ENCODE measurements at regions not wholly inside any gene's neighbourhood (a gene's known extent, or its start where the extent isn't known, plus 50 kb on each side); places are given as distances from the start of the nearest gene placed in this dataset.

- no peak overlapping the region for H3K27ac ChIP-seq (ENCODE audit: low read depth in 1 of 2, low read length in 2 of 2)
- H3K9me3 ChIP-seq (ENCODE audit: control insufficient read depth in 1 of 2, insufficient read depth in 1 of 2, low read length in 2 of 2): peaks cover 4 to 7% of the 10 kb centered on the region in 2 experiments
- ChIA-PET CTCF (no interaction called here), POLR2A (no interaction called here)
- no peak overlapping the region for H3K4me3 Mint-ChIP-seq
- peaks cover 15% of the 10 kb centered on the region for H3K4me1 ChIP-seq (ENCODE audit: insufficient read depth, low read length)
- H3K27ac Mint-ChIP-seq: no peak overlapping the region
- intact Hi-C loops (cut with DNase I, micrococcal nuclease): no loop called here
- H3K27me3 ChIP-seq (ENCODE audit: control insufficient read depth in 1 of 2, insufficient read depth in 2 of 2, low read length in 2 of 2): peaks cover 0 to 4% of the 10 kb centered on the region in 2 experiments
- no peaks in the 10 kb centered on the region for H3K36me3 ChIP-seq (ENCODE audit: insufficient read depth, low read length)
- ATAC-seq (ENCODE audit: poor library complexity): no peak
- H3K4me1 Mint-ChIP-seq (ENCODE audit: low read depth): peaks cover 5% of the 10 kb centered on the region
- peaks cover 4% of the 10 kb centered on the region for H3K9me3 Mint-ChIP-seq
- no peak for TF ChIP-seq CTCF (IDR thresholded peaks at IDR 0.05)
- no peak for DNase-seq
- peaks cover 6% of the 10 kb centered on the region for H3K27me3 Mint-ChIP-seq
- H3K4me3 ChIP-seq (ENCODE audit: low read length): no peak overlapping the region
- H3K36me3 Mint-ChIP-seq (ENCODE audit: low read depth): no peaks in the 10 kb centered on the region
These were observed 248.9 kb downstream of the ANAPC1 start for GRCh38 chr2:111634995-111635538.

GRCh38 chr2:111636905-111637304, 247.1 kb downstream of the ANAPC1 start:
- H3K27me3 Mint-ChIP-seq: peaks cover 11% of the 10 kb centered on the region
- H3K27ac ChIP-seq (ENCODE audit: low read depth in 1 of 2, low read length in 2 of 2): no peak overlapping the region
- H3K36me3 ChIP-seq (ENCODE audit: insufficient read depth, low read length): no peaks in the 10 kb centered on the region
- peaks cover 15% of the 10 kb centered on the region for H3K4me1 ChIP-seq (ENCODE audit: insufficient read depth, low read length)
- H3K27ac Mint-ChIP-seq: no peak overlapping the region
- H3K4me3 ChIP-seq (ENCODE audit: low read length): no peak overlapping the region
- DNase-seq: no peak
- intact Hi-C loops (cut with DNase I, micrococcal nuclease): no loop called here
- ChIA-PET POLR2A (no interaction called here), CTCF (no interaction called here)
- peaks cover 2% of the 10 kb centered on the region for H3K9me3 Mint-ChIP-seq
- H3K27me3 ChIP-seq (ENCODE audit: control insufficient read depth in 1 of 2, insufficient read depth in 2 of 2, low read length in 2 of 2): peaks cover 0 to 4% of the 10 kb centered on the region in 2 experiments
- no peaks in the 10 kb centered on the region for H3K36me3 Mint-ChIP-seq (ENCODE audit: low read depth)
- H3K4me3 Mint-ChIP-seq: no peak overlapping the region
- TF ChIP-seq CTCF (IDR thresholded peaks at IDR 0.05): no peak
- peaks cover 5% of the 10 kb centered on the region for H3K4me1 Mint-ChIP-seq (ENCODE audit: low read depth)
- H3K9me3 ChIP-seq (ENCODE audit: control insufficient read depth in 1 of 2, insufficient read depth in 1 of 2, low read length in 2 of 2): no peaks in the 10 kb centered on the region
- no peak for ATAC-seq (ENCODE audit: poor library complexity)

GRCh38 chr2:111638274-111638877, 245.6 kb downstream of the ANAPC1 start:
- no peak overlapping the region for H3K27ac ChIP-seq (ENCODE audit: low read depth in 1 of 2, low read length in 2 of 2)
- no peak for TF ChIP-seq CTCF (IDR thresholded peaks at IDR 0.05)
- Mint-ChIP-seq H3K36me3 (ENCODE audit: low read depth) (no peaks in the 10 kb centered on the region), H3K27me3 (peaks cover 7% of the 10 kb centered on the region), H3K4me3 (no peak overlapping the region), H3K4me1 (ENCODE audit: low read depth) (no peaks in the 10 kb centered on the region), H3K27ac (no peak overlapping the region), H3K9me3 (peaks cover 2% of the 10 kb centered on the region)
- H3K9me3 ChIP-seq (ENCODE audit: control insufficient read depth in 1 of 2, insufficient read depth in 1 of 2, low read length in 2 of 2): no peaks in the 10 kb centered on the region
- DNase-seq (no peak), ATAC-seq (ENCODE audit: poor library complexity) (no peak)
- POLR2A ChIA-PET: no interaction called here
- CTCF ChIA-PET: no interaction called here
- H3K4me1 ChIP-seq (ENCODE audit: insufficient read depth, low read length): peaks cover 3% of the 10 kb centered on the region
- H3K4me3 ChIP-seq (ENCODE audit: low read length): no peak overlapping the region
- H3K36me3 ChIP-seq (ENCODE audit: insufficient read depth, low read length): no peaks in the 10 kb centered on the region
- intact Hi-C loops (cut with DNase I, micrococcal nuclease): no loop called here
- peaks cover 0 to 4% of the 10 kb centered on the region in 2 experiments for H3K27me3 ChIP-seq (ENCODE audit: control insufficient read depth in 1 of 2, insufficient read depth in 2 of 2, low read length in 2 of 2)
